ENCODE measurements at regions not wholly inside any gene's neighbourhood (a gene's known extent, or its start where the extent isn't known, plus 50 kb on each side); places are given as distances from the start of the nearest gene placed in this dataset.
A peak's percentile ranks its signal among the peaks of the same experiment; 100 is the strongest.

DNA sequence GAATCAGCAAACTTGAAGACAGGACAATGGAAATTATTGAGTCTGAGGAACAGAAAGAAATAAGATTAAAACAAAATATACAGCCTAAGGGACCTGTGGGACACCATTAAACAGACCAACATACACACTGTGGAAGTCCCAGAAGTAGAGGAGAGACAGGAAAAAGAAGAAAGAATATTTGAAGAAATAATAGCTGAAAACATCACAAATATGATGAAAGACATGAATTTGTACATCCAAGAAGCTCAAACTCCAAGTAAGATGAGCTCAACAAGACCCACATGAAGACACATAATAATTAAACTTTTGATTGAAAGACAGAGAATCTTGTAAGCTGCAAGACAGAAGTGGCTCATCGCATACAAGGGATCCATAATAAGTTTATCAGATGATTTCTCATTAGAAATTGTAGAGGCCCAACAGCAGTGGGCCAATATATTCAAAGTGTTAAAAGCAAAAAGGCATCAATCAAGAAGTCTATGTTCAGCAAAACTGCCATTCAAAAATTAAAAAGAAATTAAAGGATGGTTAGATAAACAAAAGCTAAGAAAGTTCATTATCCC, 311.3 kb upstream of the ADGRL2 start:
- H3K36me3 Mint-ChIP-seq: no peaks in the 10 kb centered on the region

DNA sequence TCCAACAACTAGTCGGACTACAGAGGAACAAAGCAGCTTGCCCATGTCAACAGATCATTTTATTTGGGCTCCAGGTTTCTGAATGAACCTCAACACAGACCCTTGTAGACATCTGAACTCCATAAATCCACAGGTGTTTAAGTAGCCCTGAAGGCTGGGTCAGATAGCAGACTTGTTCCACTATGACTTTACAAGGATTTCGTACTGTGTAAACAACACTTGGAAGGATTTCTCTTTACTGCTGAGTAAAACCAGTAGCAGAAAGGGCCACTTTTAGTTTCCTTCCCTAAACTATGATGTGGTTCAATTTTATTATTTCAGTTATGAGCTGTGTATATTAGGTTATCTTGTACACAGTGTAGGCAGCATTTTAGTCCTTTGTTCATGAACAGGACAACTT, 316.4 kb upstream of the ADGRL2 start:
- Mint-ChIP-seq H3K27me3 (peaks cover 0 to 5% (median 0%) of the 10 kb centered on the region in 3 donors), H3K4me3 (no peak overlapping the region), H3K9me3 (peaks cover 0 to 14% (median 6%) of the 10 kb centered on the region in 7 donors), H3K36me3 (no peaks in the 10 kb centered on the region), H3K27ac (no peak overlapping the region), H3K4me1 (no peaks in the 10 kb centered on the region)
- DNase-seq: no peak
- no peak for ATAC-seq (ENCODE audit: low read depth in 2 of 2)

More for the DNA sequence above, 311.3 kb upstream of the ADGRL2 start:
- H3K27ac Mint-ChIP-seq: peak overlapping the region in 1 of 6 donors; percentile 27
- H3K4me1 Mint-ChIP-seq: no peaks in the 10 kb centered on the region
- H3K4me3 Mint-ChIP-seq: no peak overlapping the region
- DNase-seq (no peak), ATAC-seq (ENCODE audit: low read depth in 2 of 2) (no peak)
- peaks cover 2 to 21% (median 10%) of the 10 kb centered on the region in 7 donors for H3K9me3 Mint-ChIP-seq
- H3K27me3 Mint-ChIP-seq: no peaks in the 10 kb centered on the region

DNA sequence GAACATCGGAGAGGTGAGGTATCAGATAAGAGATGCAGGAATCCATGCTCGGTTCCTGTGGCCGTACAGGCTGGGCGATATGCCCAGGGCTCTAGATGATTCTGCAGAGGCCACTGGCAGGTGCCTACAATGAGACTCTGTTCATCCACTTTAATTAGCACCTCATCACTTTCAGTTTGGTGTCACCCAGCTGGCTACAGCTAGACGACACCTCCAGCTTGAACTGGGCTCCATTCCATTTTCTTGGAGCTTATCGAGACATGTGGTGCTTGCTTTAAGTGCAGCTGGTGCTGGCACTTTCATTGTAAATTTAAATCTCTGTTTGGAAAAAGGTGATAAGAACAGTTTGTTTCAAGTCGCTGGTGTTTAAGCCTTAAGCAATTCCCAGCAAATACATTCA, 322.5 kb upstream of the ADGRL2 start:
- Mint-ChIP-seq H3K4me3 (no peak overlapping the region), H3K27me3 (peaks cover 0 to 5% (median 0%) of the 10 kb centered on the region in 3 donors), H3K27ac (no peak overlapping the region), H3K4me1 (no peaks in the 10 kb centered on the region), H3K9me3 (peaks cover 0 to 3% (median 0%) of the 10 kb centered on the region in 7 donors), H3K36me3 (no peaks in the 10 kb centered on the region)
- ATAC-seq (ENCODE audit: low read depth in 2 of 2) (no peak), DNase-seq (no peak)

DNA sequence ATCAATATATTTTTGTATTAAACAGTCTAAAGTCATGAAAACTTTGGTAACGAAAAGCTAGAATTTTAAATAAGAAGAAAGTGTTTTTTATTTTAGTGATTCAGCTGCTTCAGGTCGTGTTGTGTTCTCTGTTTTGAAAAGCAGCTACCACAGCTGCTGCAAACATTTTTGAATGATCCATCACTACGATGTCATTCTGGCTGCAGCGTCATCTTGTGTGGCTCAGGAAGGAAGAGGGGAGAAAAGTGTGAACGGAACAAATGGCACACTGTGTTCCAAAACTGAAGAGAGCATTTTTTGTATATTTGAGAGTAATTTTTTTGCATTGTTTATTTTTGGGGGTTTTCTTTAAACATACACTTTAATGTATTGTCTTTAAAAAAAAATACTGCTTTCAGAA, 323.0 kb upstream of the ADGRL2 start:
- H3K36me3 Mint-ChIP-seq: no peaks in the 10 kb centered on the region
- peaks cover 0 to 5% (median 0%) of the 10 kb centered on the region in 3 donors for H3K27me3 Mint-ChIP-seq
- no peak overlapping the region for H3K4me3 Mint-ChIP-seq
- H3K9me3 Mint-ChIP-seq: peaks cover 0 to 3% (median 0%) of the 10 kb centered on the region in 7 donors
- H3K27ac Mint-ChIP-seq: no peak overlapping the region
- no peaks in the 10 kb centered on the region for H3K4me1 Mint-ChIP-seq
- DNase-seq: no peak
- ATAC-seq (ENCODE audit: low read depth in 2 of 2): no peak

DNA sequence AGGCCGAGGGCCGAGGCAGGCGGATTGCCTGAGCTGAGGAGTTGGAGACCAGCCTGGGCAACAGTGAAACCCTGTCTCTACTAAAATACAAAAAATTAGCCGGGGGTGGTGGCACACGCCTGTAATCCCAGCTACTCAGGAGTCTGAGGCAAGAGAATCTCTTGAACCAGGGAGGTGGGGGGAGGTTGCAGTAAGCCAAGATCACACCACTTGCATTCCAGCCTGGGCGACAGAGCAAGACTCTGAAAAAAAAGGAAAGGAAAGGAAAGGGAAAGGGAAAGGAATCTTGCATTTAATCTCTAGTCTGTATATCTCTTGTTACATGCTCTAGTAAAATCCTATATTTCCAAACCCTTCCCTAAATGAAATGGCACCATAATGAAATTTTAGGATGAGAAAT, 328.3 kb upstream of the ADGRL2 start:
- Mint-ChIP-seq H3K27ac (no peak overlapping the region), H3K4me3 (no peak overlapping the region), H3K36me3 (no peaks in the 10 kb centered on the region), H3K4me1 (no peaks in the 10 kb centered on the region), H3K9me3 (peaks cover 0 to 3% (median 0%) of the 10 kb centered on the region in 7 donors), H3K27me3 (no peaks in the 10 kb centered on the region)
- no peak for DNase-seq
- ATAC-seq (ENCODE audit: low read depth in 2 of 2): no peak

DNA sequence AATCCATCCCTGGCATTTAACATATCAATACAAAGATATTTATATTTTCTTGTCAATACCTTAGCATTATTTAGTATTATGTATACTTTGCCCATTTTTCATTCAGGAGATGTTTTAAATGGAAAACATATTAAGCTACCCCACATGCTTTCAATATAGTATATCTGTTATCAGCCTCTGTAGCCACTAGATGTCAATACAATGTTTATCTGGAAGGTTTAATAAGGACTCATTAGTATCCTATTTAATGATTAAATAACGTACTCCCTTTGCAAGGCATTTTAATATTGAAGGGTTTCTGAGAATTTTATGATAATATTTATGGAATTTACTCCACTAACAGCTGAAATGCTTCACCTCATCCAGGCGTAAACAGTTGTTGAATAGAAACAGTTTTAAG, 329.5 kb upstream of the ADGRL2 start:
- H3K4me3 Mint-ChIP-seq: no peak overlapping the region
- H3K36me3 Mint-ChIP-seq: no peaks in the 10 kb centered on the region
- peaks cover 0 to 3% (median 0%) of the 10 kb centered on the region in 7 donors for H3K9me3 Mint-ChIP-seq
- H3K27me3 Mint-ChIP-seq: no peaks in the 10 kb centered on the region
- ATAC-seq (ENCODE audit: low read depth in 2 of 2) (no peak), DNase-seq (no peak)
- no peak overlapping the region for H3K27ac Mint-ChIP-seq
- no peaks in the 10 kb centered on the region for H3K4me1 Mint-ChIP-seq

DNA sequence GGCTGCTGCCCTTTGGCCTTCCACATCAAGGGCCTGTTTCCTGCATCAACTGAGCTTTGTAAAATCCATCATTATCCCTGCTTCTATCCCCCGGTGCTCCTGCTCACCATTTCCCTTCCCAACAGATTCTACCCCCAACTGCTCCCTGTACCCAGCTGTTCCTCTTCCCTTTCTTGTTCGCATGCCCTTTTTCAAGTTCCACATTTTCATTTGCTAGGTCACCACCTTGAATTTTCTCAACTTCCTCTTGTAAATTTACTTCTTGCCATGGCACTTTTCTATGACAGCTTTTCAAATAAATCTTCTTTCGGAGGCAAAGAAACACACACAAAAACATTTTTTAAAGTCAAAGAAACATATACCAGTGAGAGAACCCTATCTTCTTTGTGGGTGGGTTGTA, 330.5 kb upstream of the ADGRL2 start:
- no peak for DNase-seq

DNA sequence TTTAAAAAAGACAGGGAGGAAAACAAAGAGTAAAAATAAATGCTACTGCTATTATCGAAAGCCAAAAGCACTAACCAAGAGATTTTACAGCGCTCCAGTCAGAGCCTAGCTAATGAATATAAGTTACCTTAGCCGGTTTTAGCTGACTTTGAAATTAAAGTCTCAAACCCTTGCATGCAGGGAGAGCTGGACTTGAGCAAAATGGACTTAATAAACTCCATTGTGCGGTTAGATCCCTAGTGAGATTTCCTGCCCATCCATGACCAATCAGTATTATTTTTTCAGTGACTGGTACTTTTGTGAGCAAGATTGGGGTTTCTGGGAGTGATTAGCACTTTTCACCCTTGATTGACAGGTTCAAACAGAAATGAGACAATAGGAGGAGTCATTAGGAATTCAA, 333.4 kb upstream of the ADGRL2 start:
- Mint-ChIP-seq H3K27ac (no peak overlapping the region), H3K9me3 (peaks cover 0 to 4% (median 0%) of the 10 kb centered on the region in 7 donors), H3K27me3 (no peaks in the 10 kb centered on the region), H3K4me1 (peaks cover 0 to 2% (median 0%) of the 10 kb centered on the region in 3 donors), H3K4me3 (no peak overlapping the region), H3K36me3 (no peaks in the 10 kb centered on the region)
- no peak for ATAC-seq (ENCODE audit: low read depth in 2 of 2)
- no peak for DNase-seq

More for the DNA sequence above, 330.5 kb upstream of the ADGRL2 start:
- no peak for ATAC-seq (ENCODE audit: low read depth in 2 of 2)
- Mint-ChIP-seq H3K4me3 (no peak overlapping the region), H3K36me3 (no peaks in the 10 kb centered on the region), H3K9me3 (peaks cover 0 to 2% (median 0%) of the 10 kb centered on the region in 7 donors), H3K4me1 (no peaks in the 10 kb centered on the region), H3K27ac (no peak overlapping the region), H3K27me3 (no peaks in the 10 kb centered on the region)

DNA sequence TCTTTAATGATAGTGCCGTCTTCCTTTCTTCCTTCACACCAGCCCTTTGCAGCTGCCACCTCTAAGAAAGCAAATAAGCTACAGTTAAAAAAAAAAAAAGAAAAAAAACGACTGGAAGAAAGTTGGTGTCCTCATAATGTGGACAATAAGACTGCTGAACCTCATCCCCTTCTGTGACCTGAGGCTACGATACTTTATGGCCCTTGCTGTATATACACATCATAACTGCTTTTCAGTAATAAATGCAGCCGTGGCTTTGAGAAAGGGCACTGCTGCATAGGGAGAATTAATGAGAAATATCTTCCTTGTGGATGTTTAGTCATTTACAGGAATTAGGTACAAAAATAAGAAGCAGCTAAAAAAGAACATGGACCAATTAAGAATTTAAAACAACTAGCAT, 333.8 kb upstream of the ADGRL2 start:
- Mint-ChIP-seq H3K27ac (no peak overlapping the region), H3K4me1 (peaks cover 0 to 2% (median 0%) of the 10 kb centered on the region in 3 donors)
- no peak for ATAC-seq (ENCODE audit: low read depth in 2 of 2)

DNA sequence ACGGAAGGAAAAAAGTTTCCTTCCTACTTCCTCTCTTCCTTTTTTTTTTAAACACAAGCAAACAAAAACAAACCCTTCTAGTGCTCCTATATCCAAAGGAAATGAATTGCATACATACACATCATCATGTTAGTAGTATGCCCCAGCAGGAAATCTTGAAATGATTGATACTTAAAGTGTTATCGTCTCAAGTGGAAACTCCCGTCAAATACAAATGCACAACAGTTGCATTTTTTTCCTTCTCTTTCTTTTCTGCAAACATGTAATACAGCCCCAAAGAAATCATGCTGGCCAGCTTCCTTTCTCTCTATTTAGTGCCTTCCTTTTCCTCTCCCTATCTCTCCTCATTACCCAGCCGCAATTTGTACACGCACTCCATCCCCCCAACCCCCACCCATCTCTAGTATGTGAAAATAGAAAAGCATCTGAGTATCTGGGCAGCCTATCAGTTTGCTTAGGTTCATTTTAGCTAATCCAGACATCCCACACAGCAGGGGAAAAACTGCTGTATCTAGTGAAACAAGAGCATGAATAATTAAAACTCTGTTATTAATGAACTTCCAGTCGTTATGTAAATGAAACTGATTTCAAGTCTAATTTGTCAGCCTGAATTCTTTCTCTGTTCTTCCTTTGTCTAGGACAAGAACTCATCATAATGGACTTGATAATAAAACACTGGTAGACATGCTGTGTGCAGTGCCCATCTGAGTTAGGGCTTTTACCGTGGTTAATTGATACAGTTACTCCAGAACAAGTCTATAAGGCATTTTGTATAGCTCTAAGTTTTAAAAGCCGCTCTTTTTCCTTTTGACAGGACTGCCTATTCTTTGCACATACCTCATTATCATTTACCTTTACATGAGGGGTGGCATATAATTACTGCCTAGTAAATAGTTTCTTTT, 336.5 kb upstream of the ADGRL2 start:
- no peak for DNase-seq
- H3K36me3 Mint-ChIP-seq: no peaks in the 10 kb centered on the region
- H3K9me3 Mint-ChIP-seq: peaks cover 0 to 13% (median 2%) of the 10 kb centered on the region in 7 donors
- peaks cover 0 to 2% (median 0%) of the 10 kb centered on the region in 3 donors for H3K4me1 Mint-ChIP-seq
- H3K4me3 Mint-ChIP-seq: no peak overlapping the region
- no peak for ATAC-seq (ENCODE audit: low read depth in 2 of 2)
- no peak overlapping the region for H3K27ac Mint-ChIP-seq
- H3K27me3 Mint-ChIP-seq: no peaks in the 10 kb centered on the region

More for the DNA sequence above, 333.8 kb upstream of the ADGRL2 start:
- Mint-ChIP-seq H3K4me3 (no peak overlapping the region), H3K27me3 (no peaks in the 10 kb centered on the region), H3K36me3 (no peaks in the 10 kb centered on the region), H3K9me3 (peaks cover 0 to 7% (median 0%) of the 10 kb centered on the region in 7 donors)
- DNase-seq: no peak

DNA sequence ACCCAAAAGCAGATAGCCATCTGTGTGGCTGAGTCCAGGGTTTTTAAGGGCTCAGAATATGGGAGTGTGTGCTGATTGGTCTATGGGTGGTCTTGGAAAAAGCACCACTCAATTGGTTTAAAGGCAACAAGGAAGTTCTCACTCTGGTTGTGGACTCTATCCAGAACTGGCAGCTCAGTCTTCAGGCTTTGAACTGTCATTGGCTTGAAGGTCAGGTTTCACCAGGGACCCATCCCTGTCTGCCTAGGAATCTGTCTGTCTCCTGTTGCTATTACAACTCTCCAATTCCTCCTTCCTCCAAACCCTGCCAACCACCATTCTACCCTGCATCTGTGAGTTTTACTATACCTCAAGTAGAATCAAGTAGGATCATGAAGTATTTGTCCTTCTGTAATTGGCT, 341.7 kb upstream of the ADGRL2 start:
- ATAC-seq (ENCODE audit: low read depth in 2 of 2): no peak
- Mint-ChIP-seq H3K4me1 (peaks cover 0 to under 1% (median 0%) of the 10 kb centered on the region in 3 donors), H3K36me3 (no peaks in the 10 kb centered on the region), H3K27me3 (no peaks in the 10 kb centered on the region), H3K27ac (no peak overlapping the region), H3K9me3 (peaks cover 0 to 13% (median 3%) of the 10 kb centered on the region in 7 donors), H3K4me3 (no peak overlapping the region)
- DNase-seq: no peak

DNA sequence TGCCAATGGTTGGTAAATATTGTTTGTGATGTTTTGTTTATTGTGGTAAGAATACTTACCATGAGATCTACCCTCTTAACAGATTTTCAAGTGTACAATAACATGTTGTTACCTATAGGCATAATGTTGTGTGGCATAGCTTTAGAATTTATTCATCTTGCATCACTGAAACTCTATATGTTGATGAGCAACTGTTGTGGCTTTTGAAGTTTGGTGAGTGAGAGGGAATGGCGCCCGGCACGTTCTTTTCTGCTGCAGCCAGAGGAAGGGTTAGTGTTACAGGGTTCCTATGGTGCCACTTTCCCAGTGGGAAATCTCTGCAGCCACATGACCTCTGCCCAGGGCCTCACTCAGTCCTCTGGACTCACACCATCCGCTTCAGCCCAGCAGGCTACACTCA, 342.5 kb upstream of the ADGRL2 start:
- Mint-ChIP-seq H3K9me3 (peaks cover 0 to 13% (median 3%) of the 10 kb centered on the region in 7 donors), H3K27ac (no peak overlapping the region), H3K4me3 (no peak overlapping the region), H3K4me1 (no peaks in the 10 kb centered on the region), H3K36me3 (no peaks in the 10 kb centered on the region), H3K27me3 (no peaks in the 10 kb centered on the region)
- DNase-seq (no peak), ATAC-seq (ENCODE audit: low read depth in 2 of 2) (no peak)

DNA sequence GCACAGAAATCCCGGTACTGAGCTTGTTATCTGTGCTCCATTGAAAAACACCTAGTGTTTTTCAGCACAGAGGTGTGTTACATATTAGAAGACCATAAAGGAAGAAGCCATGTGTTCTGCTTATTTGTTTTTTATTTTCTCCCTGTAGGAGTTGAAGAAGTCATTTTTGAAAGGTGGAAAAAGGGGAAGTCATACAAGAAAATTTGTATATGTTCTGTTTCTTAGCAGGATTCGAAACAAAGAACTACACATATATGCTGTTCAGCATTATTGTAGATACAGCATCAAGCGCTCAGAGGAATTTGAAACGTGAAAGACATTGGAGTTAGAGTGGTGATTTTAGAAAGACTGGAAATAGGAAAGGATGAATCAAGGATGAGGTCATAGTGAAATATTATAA, 345.3 kb upstream of the ADGRL2 start:
- H3K27me3 Mint-ChIP-seq: no peaks in the 10 kb centered on the region
- no peak for ATAC-seq (ENCODE audit: low read depth in 2 of 2)
- no peaks in the 10 kb centered on the region for H3K36me3 Mint-ChIP-seq
- DNase-seq: no peak
- H3K4me1 Mint-ChIP-seq: no peaks in the 10 kb centered on the region
- no peak overlapping the region for H3K27ac Mint-ChIP-seq
- H3K9me3 Mint-ChIP-seq: peaks cover 0 to 4% (median 0%) of the 10 kb centered on the region in 7 donors
- no peak overlapping the region for H3K4me3 Mint-ChIP-seq

DNA sequence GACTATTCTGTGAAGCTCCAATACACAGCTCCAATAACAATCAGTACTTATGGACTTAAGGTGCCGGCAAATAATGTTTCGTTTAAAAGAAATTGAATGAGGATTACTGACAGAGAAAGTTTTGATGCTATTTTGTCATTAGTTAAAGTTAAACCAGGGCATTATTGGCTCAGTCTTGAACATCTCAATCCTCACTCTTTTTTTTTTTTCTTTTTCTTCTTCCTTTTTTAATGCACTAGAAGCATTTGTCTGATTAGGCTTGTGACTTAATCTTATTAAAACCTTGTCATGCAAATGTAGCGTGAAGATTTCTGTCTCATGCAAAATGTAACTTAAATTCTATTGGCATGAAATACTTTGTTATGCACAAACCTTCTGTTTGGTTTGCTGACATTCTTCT, 346.8 kb upstream of the ADGRL2 start:
- peaks cover 0 to 3% (median 0%) of the 10 kb centered on the region in 7 donors for H3K9me3 Mint-ChIP-seq
- ATAC-seq (ENCODE audit: low read depth in 2 of 2): no peak
- no peak for DNase-seq
- H3K4me3 Mint-ChIP-seq: no peak overlapping the region
- no peak overlapping the region for H3K27ac Mint-ChIP-seq
- H3K36me3 Mint-ChIP-seq: no peaks in the 10 kb centered on the region
- H3K27me3 Mint-ChIP-seq: no peaks in the 10 kb centered on the region
- H3K4me1 Mint-ChIP-seq: no peaks in the 10 kb centered on the region
